ENCODE measurements at regions not wholly inside any gene's neighbourhood (a gene's known extent, or its start where the extent isn't known, plus 50 kb on each side); places are given as distances from the start of the nearest gene placed in this dataset.

- no peak for DNase-seq
- Histone ChIP-seq H3K9me3 (ENCODE audit: low read depth) (no peaks in the 10 kb centered on the region), H3K4me1 (ENCODE audit: insufficient read depth) (no peaks in the 10 kb centered on the region), H3K4me2 (ENCODE audit: unreplicated experiment) (no peak overlapping the region), H3K79me2 (ENCODE audit: insufficient read depth) (no peaks in the 10 kb centered on the region), H4K20me1 (ENCODE audit: insufficient read depth) (no peaks in the 10 kb centered on the region), H3K4me3 (no peak overlapping the region), H2AFZ (no peak overlapping the region), H3K9ac (no peak overlapping the region), H3K36me3 (ENCODE audit: low read depth) (no peaks in the 10 kb centered on the region), H3K9me2 (ENCODE audit: insufficient read depth) (no peaks in the 10 kb centered on the region), H3F3A (ENCODE audit: insufficient read depth) (no peaks in the 10 kb centered on the region), H3K27ac (no peak overlapping the region), H3K27me3 (replicated peaks; ENCODE audit: insufficient read depth) (no peaks in the 10 kb centered on the region)
- in situ Hi-C loops (cut with MboI), result no loop called here
- TF ChIP-seq EZH2 (IDR thresholded peaks at IDR 0.05; ENCODE audit: insufficient read depth, poor library complexity, severe bottlenecking) (no peak), EZH2phosphoT487 (IDR thresholded peaks at IDR 0.05; ENCODE audit: insufficient read depth, low read depth) (no peak)
- 57 to 70% methylated on average over 6 of the region's 6 CpGs for WGBS, 2 experiments (ENCODE audit: low coverage in 1 of 2, low lambda C conversion rate in 2 of 2, missing lambda C conversion rate in 2 of 2)
Measured at GRCh38 chr7:67478066-67478465, 481.4 kb downstream of the TYW1 start.

- no peaks in the 10 kb centered on the region for H3K9me2 ChIP-seq (ENCODE audit: insufficient read depth)
- in situ Hi-C loops (cut with MboI), result no loop called here
- no peak overlapping the region for H3K27ac ChIP-seq
- H3K4me1 ChIP-seq (ENCODE audit: insufficient read depth), result no peaks in the 10 kb centered on the region
- TF ChIP-seq EZH2phosphoT487 (IDR thresholded peaks at IDR 0.05; ENCODE audit: insufficient read depth, low read depth) (no peak), EZH2 (IDR thresholded peaks at IDR 0.05; ENCODE audit: insufficient read depth, poor library complexity, severe bottlenecking) (no peak)
- no peaks in the 10 kb centered on the region for H3K79me2 ChIP-seq (ENCODE audit: insufficient read depth)
- WGBS, 2 experiments (ENCODE audit: low coverage in 1 of 2, low lambda C conversion rate in 2 of 2, missing lambda C conversion rate in 2 of 2), result 2 to 5% methylated on average over 13 of the region's 13 CpGs
- DNase-seq, result peak; percentile 75
- H3F3A ChIP-seq (ENCODE audit: insufficient read depth), result no peaks in the 10 kb centered on the region
- H2AFZ ChIP-seq, result no peak overlapping the region
- no peaks in the 10 kb centered on the region; the same call in 1 of the 2 replicates for H3K27me3 ChIP-seq (replicated peaks; ENCODE audit: insufficient read depth)
- no peaks in the 10 kb centered on the region for H3K9me3 ChIP-seq (ENCODE audit: low read depth)
- H3K4me2 ChIP-seq (ENCODE audit: unreplicated experiment), result peak overlapping the region; percentile 48
- H3K36me3 ChIP-seq (ENCODE audit: low read depth), result no peaks in the 10 kb centered on the region
- no peaks in the 10 kb centered on the region for H4K20me1 ChIP-seq (ENCODE audit: insufficient read depth)
- no peak overlapping the region for H3K9ac ChIP-seq
- no peak overlapping the region for H3K4me3 ChIP-seq
Measured at GRCh38 chr7:67484244-67484751, 487.7 kb downstream of the TYW1 start.

GRCh38 chr7:67486401-67486800, 489.8 kb downstream of the TYW1 start:
- H3K4me1 ChIP-seq (ENCODE audit: insufficient read depth), result no peaks in the 10 kb centered on the region
- no peak overlapping the region for H3K9ac ChIP-seq
- no peak for DNase-seq
- no peaks in the 10 kb centered on the region; the same call in 1 of the 2 replicates for H3K27me3 ChIP-seq (replicated peaks; ENCODE audit: insufficient read depth)
- H3K9me3 ChIP-seq (ENCODE audit: low read depth), result no peaks in the 10 kb centered on the region
- no peak overlapping the region for H3K4me3 ChIP-seq
- no peak overlapping the region for H3K4me2 ChIP-seq (ENCODE audit: unreplicated experiment)
- no peak overlapping the region for H3K27ac ChIP-seq
- no peaks in the 10 kb centered on the region for H3K36me3 ChIP-seq (ENCODE audit: low read depth)
- no peaks in the 10 kb centered on the region for H4K20me1 ChIP-seq (ENCODE audit: insufficient read depth)
- no peaks in the 10 kb centered on the region for H3F3A ChIP-seq (ENCODE audit: insufficient read depth)
- no peak overlapping the region for H2AFZ ChIP-seq
- no peaks in the 10 kb centered on the region for H3K9me2 ChIP-seq (ENCODE audit: insufficient read depth)
- no peak for TF ChIP-seq EZH2phosphoT487 (IDR thresholded peaks at IDR 0.05; ENCODE audit: insufficient read depth, low read depth)
- no peak for TF ChIP-seq EZH2 (IDR thresholded peaks at IDR 0.05; ENCODE audit: insufficient read depth, poor library complexity, severe bottlenecking)
- in situ Hi-C loops (cut with MboI), result no loop called here
- H3K79me2 ChIP-seq (ENCODE audit: insufficient read depth), result no peaks in the 10 kb centered on the region
- 0 to 2% methylated on average over 3 of the region's 3 CpGs for WGBS, 2 experiments (ENCODE audit: low coverage in 1 of 2, low lambda C conversion rate in 2 of 2, missing lambda C conversion rate in 2 of 2)

GRCh38 chr7:67487316-67487715, 490.7 kb downstream of the TYW1 start:
- H3F3A ChIP-seq (ENCODE audit: insufficient read depth), result no peaks in the 10 kb centered on the region
- H3K36me3 ChIP-seq (ENCODE audit: low read depth), result no peaks in the 10 kb centered on the region
- peak; percentile 5 for DNase-seq
- in situ Hi-C loops (cut with MboI), result no loop called here
- no peak for TF ChIP-seq EZH2phosphoT487 (IDR thresholded peaks at IDR 0.05; ENCODE audit: insufficient read depth, low read depth)
- TF ChIP-seq EZH2 (IDR thresholded peaks at IDR 0.05; ENCODE audit: insufficient read depth, poor library complexity, severe bottlenecking), result no peak
- H3K9me2 ChIP-seq (ENCODE audit: insufficient read depth), result no peaks in the 10 kb centered on the region
- no peak overlapping the region for H3K4me3 ChIP-seq
- H2AFZ ChIP-seq, result no peak overlapping the region
- no peak overlapping the region for H3K9ac ChIP-seq
- no peak overlapping the region for H3K4me2 ChIP-seq (ENCODE audit: unreplicated experiment)
- H3K4me1 ChIP-seq (ENCODE audit: insufficient read depth), result no peaks in the 10 kb centered on the region
- no peak overlapping the region for H3K27ac ChIP-seq
- H3K79me2 ChIP-seq (ENCODE audit: insufficient read depth), result no peaks in the 10 kb centered on the region
- WGBS, 2 experiments (ENCODE audit: low coverage in 1 of 2, low lambda C conversion rate in 2 of 2, missing lambda C conversion rate in 2 of 2), result 47 to 57% methylated on average over 7 of the region's 7 CpGs
- no peaks in the 10 kb centered on the region; the same call in 1 of the 2 replicates for H3K27me3 ChIP-seq (replicated peaks; ENCODE audit: insufficient read depth)
- H3K9me3 ChIP-seq (ENCODE audit: low read depth), result no peaks in the 10 kb centered on the region
- H4K20me1 ChIP-seq (ENCODE audit: insufficient read depth), result no peaks in the 10 kb centered on the region

GRCh38 chr7:67489881-67490280, 493.2 kb downstream of the TYW1 start:
- no peak overlapping the region for H3K9ac ChIP-seq
- no peaks in the 10 kb centered on the region; the same call in 1 of the 2 replicates for H3K27me3 ChIP-seq (replicated peaks; ENCODE audit: insufficient read depth)
- no peaks in the 10 kb centered on the region for H3K36me3 ChIP-seq (ENCODE audit: low read depth)
- no peak overlapping the region for H2AFZ ChIP-seq
- no peak overlapping the region for H3K4me2 ChIP-seq (ENCODE audit: unreplicated experiment)
- 47 to 67% methylated on average over 5 of the region's 5 CpGs for WGBS, 2 experiments (ENCODE audit: low coverage in 1 of 2, low lambda C conversion rate in 2 of 2, missing lambda C conversion rate in 2 of 2)
- no peak overlapping the region for H3K4me3 ChIP-seq
- no peaks in the 10 kb centered on the region for H3F3A ChIP-seq (ENCODE audit: insufficient read depth)
- in situ Hi-C loops (cut with MboI), result no loop called here
- no peaks in the 10 kb centered on the region for H3K79me2 ChIP-seq (ENCODE audit: insufficient read depth)
- DNase-seq, result peak; percentile 4
- no peaks in the 10 kb centered on the region for H3K9me2 ChIP-seq (ENCODE audit: insufficient read depth)
- H3K4me1 ChIP-seq (ENCODE audit: insufficient read depth), result no peaks in the 10 kb centered on the region
- H3K27ac ChIP-seq, result no peak overlapping the region
- no peaks in the 10 kb centered on the region for H4K20me1 ChIP-seq (ENCODE audit: insufficient read depth)
- no peaks in the 10 kb centered on the region for H3K9me3 ChIP-seq (ENCODE audit: low read depth)
- TF ChIP-seq EZH2phosphoT487 (IDR thresholded peaks at IDR 0.05; ENCODE audit: insufficient read depth, low read depth), result no peak

Measured in GM23248 (cell line).